ENCODE measurements at regions not wholly inside any gene's neighbourhood (a gene's known extent, or its start where the extent isn't known, plus 50 kb on each side); places are given as distances from the start of the nearest gene placed in this dataset.

DNA sequence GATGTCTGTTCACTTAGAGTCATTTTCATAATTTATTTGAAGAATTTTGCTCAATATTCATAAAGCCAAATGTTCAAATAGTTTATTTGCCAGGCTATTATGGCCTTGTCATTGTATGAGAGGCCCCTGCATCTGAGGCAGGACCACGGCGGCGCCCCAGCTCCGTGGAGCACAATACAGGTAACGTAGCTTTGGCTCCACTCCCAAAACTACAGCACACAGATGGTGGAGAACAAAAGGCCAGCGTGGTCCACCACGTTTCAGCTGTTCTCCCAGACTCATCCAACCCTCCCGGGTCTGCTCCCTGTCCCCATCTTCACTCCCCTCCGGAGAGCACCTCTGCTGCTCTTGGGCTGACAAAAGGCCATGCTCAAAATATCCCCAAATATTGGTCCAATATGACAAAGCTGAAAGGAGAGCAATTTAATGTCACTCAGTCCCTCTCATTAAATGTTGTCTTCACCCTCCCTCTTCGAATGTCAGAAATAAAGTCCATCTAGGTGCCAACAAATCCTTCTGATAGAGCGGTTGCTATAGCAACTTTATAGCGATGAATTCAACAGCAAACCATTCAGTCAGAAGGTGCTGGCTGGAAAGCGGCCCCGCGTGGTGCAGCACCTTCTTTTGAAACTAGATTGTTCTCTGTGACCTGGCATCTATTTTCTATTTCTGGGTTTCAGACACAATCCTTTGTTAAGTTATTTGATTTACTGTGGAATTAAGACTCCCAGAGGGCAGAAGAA, 504.3 kb downstream of the ARHGEF28 start:
- TF ChIP-seq, protein P1, sequence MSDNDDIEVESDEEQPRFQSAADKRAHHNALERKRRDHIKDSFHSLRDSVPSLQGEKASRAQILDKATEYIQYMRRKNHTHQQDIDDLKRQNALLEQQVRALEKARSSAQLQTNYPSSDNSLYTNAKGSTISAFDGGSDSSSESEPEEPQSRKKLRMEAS (IDR thresholded peaks at IDR 0.05) = no peak
- TF ChIP-seq CEBPB (IDR thresholded peaks at IDR 0.05) (no peak), ZBTB7A (IDR thresholded peaks at IDR 0.05; ENCODE audit: low read depth) (no peak), RAD21 (IDR thresholded peaks at IDR 0.05; ENCODE audit: low read depth) (no peak), YY1 (IDR thresholded peaks at IDR 0.05; ENCODE audit: low read depth) (no peak), FOXM1 (IDR thresholded peaks at IDR 0.05; ENCODE audit: borderline replicate concordance, low read depth) (no peak), TCF12 (IDR thresholded peaks at IDR 0.05; ENCODE audit: low read depth) (no peak), TAF1 (IDR thresholded peaks at IDR 0.05; ENCODE audit: low read depth) (no peak), EGR1 (IDR thresholded peaks at IDR 0.05) (no peak), TEAD4 (IDR thresholded peaks at IDR 0.05) (no peak), NFIC (IDR thresholded peaks at IDR 0.05) (no peak), CREB1 (IDR thresholded peaks at IDR 0.05; ENCODE audit: low read depth) (no peak), EP300 (IDR thresholded peaks at IDR 0.05; ENCODE audit: borderline replicate concordance) (no peak)
- TF ChIP-seq, protein P2, sequence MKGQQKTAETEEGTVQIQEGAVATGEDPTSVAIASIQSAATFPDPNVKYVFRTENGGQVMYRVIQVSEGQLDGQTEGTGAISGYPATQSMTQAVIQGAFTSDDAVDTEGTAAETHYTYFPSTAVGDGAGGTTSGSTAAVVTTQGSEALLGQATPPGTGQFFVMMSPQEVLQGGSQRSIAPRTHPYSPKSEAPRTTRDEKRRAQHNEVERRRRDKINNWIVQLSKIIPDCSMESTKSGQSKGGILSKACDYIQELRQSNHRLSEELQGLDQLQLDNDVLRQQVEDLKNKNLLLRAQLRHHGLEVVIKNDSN (IDR thresholded peaks at IDR 0.05) = no peak
- TF ChIP-seq, protein P3, sequence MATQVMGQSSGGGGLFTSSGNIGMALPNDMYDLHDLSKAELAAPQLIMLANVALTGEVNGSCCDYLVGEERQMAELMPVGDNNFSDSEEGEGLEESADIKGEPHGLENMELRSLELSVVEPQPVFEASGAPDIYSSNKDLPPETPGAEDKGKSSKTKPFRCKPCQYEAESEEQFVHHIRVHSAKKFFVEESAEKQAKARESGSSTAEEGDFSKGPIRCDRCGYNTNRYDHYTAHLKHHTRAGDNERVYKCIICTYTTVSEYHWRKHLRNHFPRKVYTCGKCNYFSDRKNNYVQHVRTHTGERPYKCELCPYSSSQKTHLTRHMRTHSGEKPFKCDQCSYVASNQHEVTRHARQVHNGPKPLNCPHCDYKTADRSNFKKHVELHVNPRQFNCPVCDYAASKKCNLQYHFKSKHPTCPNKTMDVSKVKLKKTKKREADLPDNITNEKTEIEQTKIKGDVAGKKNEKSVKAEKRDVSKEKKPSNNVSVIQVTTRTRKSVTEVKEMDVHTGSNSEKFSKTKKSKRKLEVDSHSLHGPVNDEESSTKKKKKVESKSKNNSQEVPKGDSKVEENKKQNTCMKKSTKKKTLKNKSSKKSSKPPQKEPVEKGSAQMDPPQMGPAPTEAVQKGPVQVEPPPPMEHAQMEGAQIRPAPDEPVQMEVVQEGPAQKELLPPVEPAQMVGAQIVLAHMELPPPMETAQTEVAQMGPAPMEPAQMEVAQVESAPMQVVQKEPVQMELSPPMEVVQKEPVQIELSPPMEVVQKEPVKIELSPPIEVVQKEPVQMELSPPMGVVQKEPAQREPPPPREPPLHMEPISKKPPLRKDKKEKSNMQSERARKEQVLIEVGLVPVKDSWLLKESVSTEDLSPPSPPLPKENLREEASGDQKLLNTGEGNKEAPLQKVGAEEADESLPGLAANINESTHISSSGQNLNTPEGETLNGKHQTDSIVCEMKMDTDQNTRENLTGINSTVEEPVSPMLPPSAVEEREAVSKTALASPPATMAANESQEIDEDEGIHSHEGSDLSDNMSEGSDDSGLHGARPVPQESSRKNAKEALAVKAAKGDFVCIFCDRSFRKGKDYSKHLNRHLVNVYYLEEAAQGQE (IDR thresholded peaks at IDR 0.05; ENCODE audit: low read depth) = no peak

DNA sequence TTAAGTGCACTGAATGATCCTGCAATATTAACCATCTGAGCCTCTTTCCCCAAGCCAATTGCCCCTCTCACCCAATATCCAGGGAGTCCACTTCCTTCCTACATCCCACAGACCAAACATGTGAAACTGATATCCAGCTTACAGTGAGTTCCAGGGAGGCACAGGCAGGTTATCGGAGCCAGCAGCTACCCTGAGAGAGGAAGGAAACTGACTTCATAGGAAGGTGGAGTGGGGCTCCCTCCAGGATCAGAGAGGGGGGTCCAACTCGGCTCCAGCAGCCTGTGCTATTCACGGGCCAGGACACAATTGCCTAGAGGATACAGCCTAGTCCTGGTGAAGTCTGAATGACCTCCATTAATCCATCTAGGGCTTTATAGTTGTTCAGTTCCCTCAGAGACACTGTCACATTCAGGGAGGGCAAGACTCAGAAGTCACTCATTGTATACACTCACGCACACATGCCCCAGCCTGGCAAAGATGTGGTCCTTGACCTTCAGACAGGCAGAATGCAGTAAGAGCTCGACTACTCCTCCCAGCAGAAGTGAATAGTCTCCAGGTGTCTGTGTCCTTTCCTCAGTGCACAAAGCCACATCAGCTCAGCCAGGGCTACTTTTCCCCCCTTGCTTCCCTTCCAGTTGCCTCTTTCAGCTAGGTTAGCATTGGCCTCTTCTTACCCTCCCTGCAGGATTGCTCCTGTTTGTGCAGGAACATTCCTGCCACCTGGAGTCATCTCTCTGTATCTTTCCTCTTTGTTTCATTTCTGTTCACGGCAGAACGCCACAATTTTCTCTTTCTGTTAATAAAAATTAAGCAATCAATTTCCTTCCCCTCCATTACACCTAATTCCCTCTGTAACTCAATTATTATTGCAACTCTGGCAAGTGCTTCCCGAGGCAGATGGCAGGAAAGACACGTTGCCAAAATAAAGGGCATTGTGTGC, 501.7 kb downstream of the ARHGEF28 start:
- TF ChIP-seq RAD21 (IDR thresholded peaks at IDR 0.05; ENCODE audit: low read depth) (peak; percentile 51; the same call in 1 of the 2 replicates), YY1 (IDR thresholded peaks at IDR 0.05; ENCODE audit: low read depth) (no peak), CREB1 (IDR thresholded peaks at IDR 0.05; ENCODE audit: low read depth) (no peak), NFIC (IDR thresholded peaks at IDR 0.05) (no peak), FOXM1 (IDR thresholded peaks at IDR 0.05; ENCODE audit: borderline replicate concordance, low read depth) (no peak), TCF12 (IDR thresholded peaks at IDR 0.05; ENCODE audit: low read depth) (no peak), ZBTB7A (IDR thresholded peaks at IDR 0.05; ENCODE audit: low read depth) (no peak), EP300 (IDR thresholded peaks at IDR 0.05; ENCODE audit: borderline replicate concordance) (no peak), TEAD4 (IDR thresholded peaks at IDR 0.05) (0 out of 2 replicates have a peak, but pooled peaks have one; percentile 21), CEBPB (IDR thresholded peaks at IDR 0.05) (no peak)
- TF ChIP-seq, protein P2 (IDR thresholded peaks at IDR 0.05) = no peak

DNA sequence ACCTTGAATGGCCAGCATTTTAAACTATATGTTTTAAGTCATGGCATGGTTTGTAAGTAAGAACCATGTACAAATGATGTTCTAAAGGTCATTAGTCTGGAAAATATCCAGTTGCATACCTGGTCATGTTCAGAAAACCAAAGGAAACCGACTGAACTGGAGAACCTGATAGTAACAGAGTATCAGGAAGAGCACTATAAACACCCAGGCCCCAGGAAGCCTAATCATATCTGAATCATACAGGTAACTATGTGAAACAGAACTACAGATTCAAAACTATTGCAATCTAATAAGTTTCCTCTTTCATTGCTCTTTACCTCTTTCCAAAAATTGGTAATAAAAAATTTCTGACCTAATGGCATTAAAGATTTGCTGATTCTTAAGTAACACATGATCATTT, 500.3 kb downstream of the ARHGEF28 start:
- TF ChIP-seq NFIC (IDR thresholded peaks at IDR 0.05) (no peak), CEBPB (IDR thresholded peaks at IDR 0.05) (no peak), TEAD4 (IDR thresholded peaks at IDR 0.05) (no peak), TCF12 (IDR thresholded peaks at IDR 0.05; ENCODE audit: low read depth) (no peak), CREB1 (IDR thresholded peaks at IDR 0.05; ENCODE audit: low read depth) (no peak), FOXM1 (IDR thresholded peaks at IDR 0.05; ENCODE audit: borderline replicate concordance, low read depth) (no peak), YY1 (IDR thresholded peaks at IDR 0.05; ENCODE audit: low read depth) (no peak), EGR1 (IDR thresholded peaks at IDR 0.05) (no peak), TAF1 (IDR thresholded peaks at IDR 0.05; ENCODE audit: low read depth) (no peak), RAD21 (IDR thresholded peaks at IDR 0.05; ENCODE audit: low read depth) (no peak), ZBTB7A (IDR thresholded peaks at IDR 0.05; ENCODE audit: low read depth) (no peak), EP300 (IDR thresholded peaks at IDR 0.05; ENCODE audit: borderline replicate concordance) (no peak)
- TF ChIP-seq, protein P3 (IDR thresholded peaks at IDR 0.05; ENCODE audit: low read depth) = no peak
- TF ChIP-seq, protein P1 (IDR thresholded peaks at IDR 0.05) = no peak
- TF ChIP-seq, protein P2 (IDR thresholded peaks at IDR 0.05) = no peak

DNA sequence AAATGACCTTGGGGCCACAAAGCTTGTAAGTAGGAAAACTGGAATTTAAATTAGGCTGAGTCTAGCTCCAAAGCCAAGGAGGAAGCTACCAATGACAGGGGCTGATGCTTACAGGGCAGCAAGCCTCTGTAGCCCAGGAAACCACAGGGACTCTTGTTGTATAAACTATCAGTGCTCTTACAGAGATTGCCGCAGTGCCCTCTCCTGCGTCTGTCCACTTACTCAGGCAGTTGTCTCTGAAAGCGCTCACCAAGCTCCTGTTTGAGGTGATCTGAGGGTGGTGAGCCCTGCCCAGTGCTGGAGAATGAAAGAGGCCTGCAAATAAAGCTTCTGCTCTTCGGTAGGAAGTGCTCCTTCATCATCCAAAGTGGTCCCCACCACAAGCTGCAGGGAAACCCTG, 498.8 kb downstream of the ARHGEF28 start:
- TF ChIP-seq, protein P1 (IDR thresholded peaks at IDR 0.05) = no peak
- TF ChIP-seq TEAD4 (IDR thresholded peaks at IDR 0.05) (no peak), TCF12 (IDR thresholded peaks at IDR 0.05; ENCODE audit: low read depth) (no peak), EP300 (IDR thresholded peaks at IDR 0.05; ENCODE audit: borderline replicate concordance) (no peak), YY1 (IDR thresholded peaks at IDR 0.05; ENCODE audit: low read depth) (no peak), ZBTB7A (IDR thresholded peaks at IDR 0.05; ENCODE audit: low read depth) (no peak), NFIC (IDR thresholded peaks at IDR 0.05) (no peak), FOXM1 (IDR thresholded peaks at IDR 0.05; ENCODE audit: borderline replicate concordance, low read depth) (no peak), RAD21 (IDR thresholded peaks at IDR 0.05; ENCODE audit: low read depth) (no peak), TAF1 (IDR thresholded peaks at IDR 0.05; ENCODE audit: low read depth) (no peak)
- TF ChIP-seq, protein P2 (IDR thresholded peaks at IDR 0.05) = no peak
- TF ChIP-seq, protein P3 (IDR thresholded peaks at IDR 0.05; ENCODE audit: low read depth) = no peak
